Prostate gland (tissue), 2 donors: ENCODE measurements at regions not wholly inside any gene's neighbourhood (a gene's known extent, or its start where the extent isn't known, plus 50 kb on each side); places are given as distances from the start of the nearest gene placed in this dataset.
"Not testable (repeated sequence)": the region's sequence is repeated elsewhere in the genome, so short reads cannot be mapped to it uniquely, and the experiment has no call there.

Experiments
- DNase-seq: peaks from one replicate; pipeline ENCODE4 v3.0.0-alpha.2; 2019; ENCODE audit warnings: low spot score
- H3K27ac ChIP-seq, 2 donors: fragments of 200-600 bp; sonication (generic); 2 replicates each; pipeline ENCODE4 v1.5.1; 2017 to 2019
- H3K27me3 ChIP-seq: fragments of 200-600 bp; sonication (generic); replicated peaks from 2 replicates; pipeline ENCODE4 v1.5.1; 2019; ENCODE audit not compliant: insufficient read depth
- H3K36me3 ChIP-seq, 2 donors: fragments of 200-600 bp; sonication (generic); 1 replicate in 1 of 2; 2 replicates in 1 of 2; pipeline versions ENCODE4 v1.5.1 to v1.8.1; 2017 to 2019
- H3K4me1 ChIP-seq: fragments of 200-600 bp; sonication (generic); replicated peaks from 2 replicates; pipeline ENCODE4 v1.5.1; 2019
- H3K4me3 ChIP-seq, 2 donors: fragments of 200-600 bp; sonication (generic); 2 replicates each; pipeline ENCODE4 v1.5.1; 2017 to 2019
- H3K9me3 ChIP-seq: fragments of 200-600 bp; sonication (generic); 2 replicates; pipeline ENCODE4 v1.5.1; 2017
- CTCF ChIP-seq, 4 experiments: fragments of 200-600 bp in 2 of 4; fragments of 450-650 bp in 2 of 4; sonication (generic) in 2 of 4; IDR thresholded peaks; 1 replicate in 3 of 4; 2 replicates in 1 of 4; pipeline ENCODE4 v1.5.1; 2016 to 2019; ENCODE audit warnings: antibody characterized with exemption in 4 of 4, mild to moderate bottlenecking in 2 of 4, moderate library complexity in 2 of 4
- POLR2A ChIP-seq: fragments of 450-650 bp; IDR thresholded peaks from one replicate; pipeline ENCODE4 v1.6.1; 2016; ENCODE audit warnings: antibody characterized with exemption, mild to moderate bottlenecking
- POLR2AphosphoS5 ChIP-seq: sonication (generic); formaldehyde crosslinking; IDR thresholded peaks from one replicate; pipeline ENCODE4 v1.6.1; 2017; ENCODE audit warnings: antibody characterized with exemption
- WGBS: methylation state at CpG from one replicate; pipeline ENCODE4 v1.1.5; 2018; 5-methylcytosine and 5-hydroxymethylcytosine counted together
- intact Hi-C: fragments of 100-400 bp; cut with DNase I; formaldehyde crosslinking; loops from one replicate; pipeline ENCODE4 v1.14.2; 2022

- no peaks in the 10 kb centered on the region for H3K9me3 ChIP-seq
- H3K27me3 ChIP-seq: no peaks in the 10 kb centered on the region
- no peaks in the 10 kb centered on the region for H3K36me3 ChIP-seq
- intact Hi-C loops: no loop called here
- no peaks in the 10 kb centered on the region for H3K4me1 ChIP-seq
- WGBS: 20% methylated on average over 3 of the region's 3 CpGs
- no peak for TF ChIP-seq POLR2A
- TF ChIP-seq POLR2AphosphoS5: no peak
- no peak for TF ChIP-seq CTCF (IDR thresholded peaks at IDR 0.05)
- no peak overlapping the region for H3K27ac ChIP-seq
- H3K4me3 ChIP-seq: no peak overlapping the region
- DNase-seq: no peak
These were observed 218.5 kb downstream of the SPANXN3 start for GRCh38 chrX:143298663-143299241.

GRCh38 chrX:143296521-143296920, 220.8 kb downstream of the SPANXN3 start:
- Histone ChIP-seq H3K36me3 (no peaks in the 10 kb centered on the region), H3K27me3 (no peaks in the 10 kb centered on the region), H3K9me3 (no peaks in the 10 kb centered on the region), H3K4me1 (no peaks in the 10 kb centered on the region), H3K27ac (no peak overlapping the region), H3K4me3 (no peak overlapping the region)
- 50% methylated on average over 1 of the region's 1 CpG for WGBS
- no peak for DNase-seq
- TF ChIP-seq POLR2AphosphoS5: no peak
- TF ChIP-seq POLR2A: no peak
- TF ChIP-seq CTCF (IDR thresholded peaks at IDR 0.05): no peak
- intact Hi-C loops: no loop called here

GRCh38 chrX:143287236-143287635, 230.0 kb downstream of the SPANXN3 start:
- no peak overlapping the region for H3K27ac ChIP-seq
- no peaks in the 10 kb centered on the region for H3K36me3 ChIP-seq
- TF ChIP-seq CTCF (IDR thresholded peaks at IDR 0.05) (no peak), POLR2A (no peak), POLR2AphosphoS5 (no peak)
- H3K9me3 ChIP-seq: no peaks in the 10 kb centered on the region
- intact Hi-C loops: no loop called here
- no peaks in the 10 kb centered on the region for H3K4me1 ChIP-seq
- WGBS: 41% methylated on average over 2 of the region's 2 CpGs
- no peaks in the 10 kb centered on the region for H3K27me3 ChIP-seq
- DNase-seq: no peak
- no peak overlapping the region for H3K4me3 ChIP-seq

- WGBS: 85% methylated on average over 6 of the region's 6 CpGs
- TF ChIP-seq POLR2A (no peak), POLR2AphosphoS5 (no peak), CTCF (IDR thresholded peaks at IDR 0.05) (no peak)
- H3K4me3 ChIP-seq: no peak overlapping the region
These were observed 244.6 kb downstream of the SPANXN4 start for GRCh38 chrX:143270317-143270716.

GRCh38 chrX:143244593-143244992, 218.9 kb downstream of the SPANXN4 start:
- DNase-seq, intact Hi-C loops, H3K36me3 ChIP-seq, H3K27me3 ChIP-seq, H3K4me1 ChIP-seq, H3K9me3 ChIP-seq, H3K27ac ChIP-seq, H3K4me3 ChIP-seq: not testable (repeated sequence)
- WGBS: 94% methylated on average over 2 of the region's 2 CpGs

More at GRCh38 chrX:143270317-143270716, 244.6 kb downstream of the SPANXN4 start:
- H3K27me3 ChIP-seq: no peaks in the 10 kb centered on the region
- H3K9me3 ChIP-seq: no peaks in the 10 kb centered on the region
- no peaks in the 10 kb centered on the region for H3K4me1 ChIP-seq
- no peaks in the 10 kb centered on the region for H3K36me3 ChIP-seq
- intact Hi-C loops: no loop called here
- no peak overlapping the region for H3K27ac ChIP-seq
- no peak for DNase-seq
